B cell (primary cell): ENCODE measurements at regions not wholly inside any gene's neighbourhood (a gene's known extent, or its start where the extent isn't known, plus 50 kb on each side); places are given as distances from the start of the nearest gene placed in this dataset.

ENCODE experiments used
- ATAC-seq: fragments of 200-7000 bp; cut with Tn5 transposase; one replicate; pipeline ENCODE4 v1.10.0; 2021; ENCODE audit warnings: low read depth, mild to moderate bottlenecking, moderate number of reproducible peaks, moderate library complexity
- CTCF ChIA-PET: fragments of 350-600 bp; sonication (Branson Sonifier 250); formaldehyde crosslinking; loops from one replicate; lab custom pipeline; 2021; ENCODE audit warnings: antibody characterized with exemption, inconsistent platforms; lab: Charles Lee
- POLR2A ChIA-PET: fragments of 350-600 bp; sonication (Branson Sonifier 250); formaldehyde crosslinking; loops from one replicate; lab custom pipeline; 2021; ENCODE audit warnings: antibody characterized with exemption; lab: Charles Lee
- DNase-seq: peaks from one replicate; pipeline ENCODE4 v3.0.0; 2013
- H2AFZ ChIP-seq: 2 replicates; pipeline ENCODE4 v1.6.1; 2012; ENCODE audit warnings: mild to moderate bottlenecking, low read depth, low read length; ENCODE audit not compliant: insufficient read depth, poor library complexity, severe bottlenecking
- H3K27ac ChIP-seq, 2 donors: 1 replicate in 1 of 2; 2 replicates in 1 of 2; pipeline ENCODE4 v1.5.1; 2012 to 2013; ENCODE audit warnings: low read length in 2 of 2, mild to moderate bottlenecking in 2 of 2, moderate library complexity in 1 of 2
- H3K27me3 ChIP-seq, 4 experiments: fragments of 200-600 bp in 1 of 4; sonication (generic) in 1 of 4; replicated peaks in 1 of 4; 1 replicate in 2 of 4; 2 replicates in 2 of 4; pipeline versions ENCODE4 v1.6.1 to v1.7.0; 2013 to 2016; ENCODE audit warnings: low read length in 3 of 4, mild to moderate bottlenecking in 2 of 4, mixed read lengths in 1 of 4, moderate library complexity in 1 of 4; ENCODE audit not compliant: insufficient read depth in 4 of 4, control insufficient read depth in 3 of 4; ENCODE audit errors: control extremely low read depth in 1 of 4
- H3K36me3 ChIP-seq, 2 experiments: replicated peaks in 1 of 2; 1 replicate in 1 of 2; 2 replicates in 1 of 2; pipeline versions ENCODE4 v1.6.1 to v1.7.1; 2013; ENCODE audit warnings: low read length in 1 of 2; ENCODE audit not compliant: insufficient read depth in 2 of 2, control insufficient read depth in 1 of 2; ENCODE audit errors: control extremely low read depth in 1 of 2, extremely low read depth in 1 of 2
- H3K4me1 ChIP-seq, 2 donors: fragments of 200-600 bp in 1 of 2; sonication (generic) in 1 of 2; 1 replicate in 1 of 2; 2 replicates in 1 of 2; pipeline versions ENCODE4 v1.5.1 to v1.6.1; 2013 to 2017; ENCODE audit warnings: low read length in 2 of 2; ENCODE audit not compliant: control insufficient read depth in 2 of 2, insufficient read depth in 2 of 2
- H3K4me2 ChIP-seq: replicated peaks from 2 replicates; pipeline ENCODE3; 2012; ENCODE audit warnings: mild to moderate bottlenecking, low read depth, low read length; ENCODE audit not compliant: poor library complexity, severe bottlenecking
- H3K4me3 ChIP-seq, 5 experiments: fragments of 200-600 bp in 1 of 5; sonication (generic) in 1 of 5; 1 replicate in 3 of 5; 2 replicates in 2 of 5; pipeline versions ENCODE4 v1.5.1 to v1.7.0; 2011 to 2016; ENCODE audit warnings: low read length in 4 of 5, mild to moderate bottlenecking in 4 of 5, low read depth in 2 of 5, control low read depth in 1 of 5, moderate library complexity in 1 of 5; ENCODE audit not compliant: insufficient read depth in 1 of 5; ENCODE audit errors: control extremely low read depth in 1 of 5, extremely low read depth in 1 of 5
- H3K79me2 ChIP-seq: fragments of 200-600 bp; sonication (generic); one replicate; pipeline ENCODE4 v1.6.0; 2016; ENCODE audit warnings: low read length; ENCODE audit not compliant: control insufficient read depth, insufficient read depth
- H3K9ac ChIP-seq: fragments of 200-600 bp; sonication (generic); 2 replicates; pipeline ENCODE4 v1.6.1; 2017; ENCODE audit warnings: mild to moderate bottlenecking, low read length, moderate library complexity
- H3K9me3 ChIP-seq, 3 donors: one replicate each; pipeline versions ENCODE4 v1.6.1 to v1.7.1; 2013; ENCODE audit warnings: low read length in 2 of 3; ENCODE audit not compliant: control insufficient read depth in 2 of 3, insufficient read depth in 1 of 3; ENCODE audit errors: control extremely low read depth in 1 of 3
- H4K20me1 ChIP-seq: 2 replicates; pipeline ENCODE4 v1.6.0; 2012; ENCODE audit warnings: mild to moderate bottlenecking, low read length; ENCODE audit not compliant: insufficient read depth, control insufficient read depth, poor library complexity, severe bottlenecking
- H3K27ac Mint-ChIP-seq: one replicate; pipeline ENCODE4 v1.8.0; 2021; ENCODE audit warnings: mixed read lengths
- H3K27me3 Mint-ChIP-seq: one replicate; pipeline ENCODE4 v1.8.0; 2021; ENCODE audit warnings: mixed read lengths
- H3K4me1 Mint-ChIP-seq: one replicate; pipeline ENCODE4 v1.8.0; 2021; ENCODE audit warnings: mixed read lengths
- H3K4me3 Mint-ChIP-seq: one replicate; pipeline ENCODE4 v1.8.0; 2021; ENCODE audit warnings: mixed read lengths
- H3K9me3 Mint-ChIP-seq: one replicate; pipeline ENCODE4 v1.8.0; 2022; ENCODE audit warnings: mixed read lengths; ENCODE audit not compliant: insufficient read depth
- EZH2 ChIP-seq: IDR thresholded peaks from 2 replicates; pipeline ENCODE4 v1.6.1; 2012; ENCODE audit warnings: borderline replicate concordance, low read depth, mild to moderate bottlenecking, moderate library complexity, low read length; ENCODE audit not compliant: insufficient read depth, poor library complexity, severe bottlenecking
- WGBS: methylation state at CpG from one replicate; pipeline ENCODE4 v1.1.5; 2013; ENCODE audit warnings: missing lambda C conversion rate; ENCODE audit not compliant: insufficient coverage; 5-methylcytosine and 5-hydroxymethylcytosine counted together
- intact Hi-C: fragments of 100-400 bp; cut with micrococcal nuclease; formaldehyde crosslinking; loops from one replicate; pipeline ENCODE4 v1.10.0; 2022
- TF ChIP-seq, protein P1 (sequence below): fragments of 200-600 bp; IDR thresholded peaks from one replicate; pipeline ENCODE4 v1.8.0; 2022; ENCODE audit warnings: antibody characterized with exemption, mild to moderate bottlenecking

DNA sequence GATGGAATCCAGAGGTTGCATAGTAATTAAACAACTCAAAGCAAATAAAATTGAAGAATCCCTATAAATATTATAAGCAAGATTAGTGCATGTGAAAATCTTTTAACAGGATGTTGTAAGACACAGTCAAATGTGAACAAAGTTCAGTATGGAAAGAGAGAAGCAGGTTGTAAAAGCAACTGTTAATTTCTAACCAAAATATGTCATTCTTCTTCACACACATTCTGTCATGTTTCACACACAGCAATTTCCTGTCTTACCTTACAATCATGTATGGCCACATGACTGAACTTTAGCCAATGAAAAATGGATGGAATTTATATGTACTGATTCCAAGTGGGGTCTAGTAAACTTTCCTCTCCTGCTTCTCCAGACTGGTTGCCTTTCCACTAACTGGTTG is 527.7 kb upstream of the TMPRSS15 start:
- intact Hi-C loops = no loop called here
- Histone ChIP-seq H3K36me3 (no peaks in the 10 kb centered on the region), H2AFZ (no peak overlapping the region), H3K79me2 (no peaks in the 10 kb centered on the region), H3K27ac (no peak overlapping the region), H3K27me3 (no peaks in the 10 kb centered on the region), H3K4me1 (no peaks in the 10 kb centered on the region), H3K9ac (no peak overlapping the region), H3K4me3 (no peak overlapping the region), H3K9me3 (peaks cover 0 to 2% (median 0%) of the 10 kb centered on the region in 3 donors), H3K4me2 (no peak overlapping the region), H4K20me1 (no peaks in the 10 kb centered on the region)
- Mint-ChIP-seq H3K4me3 (no peak overlapping the region), H3K27me3 (no peaks in the 10 kb centered on the region), H3K4me1 (no peaks in the 10 kb centered on the region), H3K27ac (no peak overlapping the region), H3K9me3 (peaks cover 2% of the 10 kb centered on the region)
- ChIA-PET CTCF (no interaction called here), POLR2A (no interaction called here)
- ATAC-seq (no peak), DNase-seq (no peak)
- TF ChIP-seq EZH2 = no peak
- TF ChIP-seq, protein P1, sequence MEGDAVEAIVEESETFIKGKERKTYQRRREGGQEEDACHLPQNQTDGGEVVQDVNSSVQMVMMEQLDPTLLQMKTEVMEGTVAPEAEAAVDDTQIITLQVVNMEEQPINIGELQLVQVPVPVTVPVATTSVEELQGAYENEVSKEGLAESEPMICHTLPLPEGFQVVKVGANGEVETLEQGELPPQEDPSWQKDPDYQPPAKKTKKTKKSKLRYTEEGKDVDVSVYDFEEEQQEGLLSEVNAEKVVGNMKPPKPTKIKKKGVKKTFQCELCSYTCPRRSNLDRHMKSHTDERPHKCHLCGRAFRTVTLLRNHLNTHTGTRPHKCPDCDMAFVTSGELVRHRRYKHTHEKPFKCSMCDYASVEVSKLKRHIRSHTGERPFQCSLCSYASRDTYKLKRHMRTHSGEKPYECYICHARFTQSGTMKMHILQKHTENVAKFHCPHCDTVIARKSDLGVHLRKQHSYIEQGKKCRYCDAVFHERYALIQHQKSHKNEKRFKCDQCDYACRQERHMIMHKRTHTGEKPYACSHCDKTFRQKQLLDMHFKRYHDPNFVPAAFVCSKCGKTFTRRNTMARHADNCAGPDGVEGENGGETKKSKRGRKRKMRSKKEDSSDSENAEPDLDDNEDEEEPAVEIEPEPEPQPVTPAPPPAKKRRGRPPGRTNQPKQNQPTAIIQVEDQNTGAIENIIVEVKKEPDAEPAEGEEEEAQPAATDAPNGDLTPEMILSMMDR = no peak

DNA sequence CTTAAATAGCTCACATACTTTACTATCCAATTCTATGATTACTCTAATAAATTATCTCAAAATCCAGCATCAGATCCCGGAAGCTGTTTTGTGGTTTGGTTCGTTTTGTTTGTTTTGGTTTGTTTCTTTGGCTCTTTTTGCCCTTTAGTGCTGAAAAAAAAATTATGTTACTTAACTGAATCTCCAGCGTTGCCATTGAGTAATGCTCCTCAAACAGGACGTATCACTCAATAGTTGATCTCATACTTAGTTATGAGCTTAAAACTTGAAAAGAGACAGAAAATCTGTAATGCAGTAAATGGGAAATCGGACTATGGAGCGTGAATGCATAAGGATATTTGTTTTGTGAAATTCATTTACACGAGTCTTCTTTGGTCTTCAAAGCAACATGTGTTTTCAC is 533.8 kb upstream of the TMPRSS15 start:
- no peak for DNase-seq
- intact Hi-C loops = no loop called here
- no peaks in the 10 kb centered on the region for H3K79me2 ChIP-seq
- no peaks in the 10 kb centered on the region for H3K9me3 ChIP-seq
- no peaks in the 10 kb centered on the region for H3K36me3 ChIP-seq
- Mint-ChIP-seq H3K4me1 (no peaks in the 10 kb centered on the region), H3K27me3 (no peaks in the 10 kb centered on the region), H3K27ac (no peak overlapping the region), H3K9me3 (peaks cover 2% of the 10 kb centered on the region), H3K4me3 (no peak overlapping the region)
- no peaks in the 10 kb centered on the region for H3K4me1 ChIP-seq
- H4K20me1 ChIP-seq = no peaks in the 10 kb centered on the region
- WGBS = 100% methylated on average over 1 of the region's 7 CpGs
- H3K4me3 ChIP-seq = no peak overlapping the region
- no peak overlapping the region for H3K27ac ChIP-seq
- POLR2A ChIA-PET = no interaction called here
- H3K27me3 ChIP-seq = no peaks in the 10 kb centered on the region
- no peak overlapping the region for H3K9ac ChIP-seq
- H2AFZ ChIP-seq = no peak overlapping the region
- CTCF ChIA-PET = no interaction called here
- no peak overlapping the region for H3K4me2 ChIP-seq
- TF ChIP-seq, protein P1 = no peak
- TF ChIP-seq EZH2 = no peak
- ATAC-seq = no peak
